ENCODE measurements at regions not wholly inside any gene's neighbourhood (a gene's known extent, or its start where the extent isn't known, plus 50 kb on each side); places are given as distances from the start of the nearest gene placed in this dataset.
"Not testable (repeated sequence)": the region's sequence is repeated elsewhere in the genome, so short reads cannot be mapped to it uniquely, and the experiment has no call there.

- no peak for DNase-seq
Measured at GRCh38 chr3:124322966-124323365, 331.0 kb upstream of the ROPN1 start.

DNA sequence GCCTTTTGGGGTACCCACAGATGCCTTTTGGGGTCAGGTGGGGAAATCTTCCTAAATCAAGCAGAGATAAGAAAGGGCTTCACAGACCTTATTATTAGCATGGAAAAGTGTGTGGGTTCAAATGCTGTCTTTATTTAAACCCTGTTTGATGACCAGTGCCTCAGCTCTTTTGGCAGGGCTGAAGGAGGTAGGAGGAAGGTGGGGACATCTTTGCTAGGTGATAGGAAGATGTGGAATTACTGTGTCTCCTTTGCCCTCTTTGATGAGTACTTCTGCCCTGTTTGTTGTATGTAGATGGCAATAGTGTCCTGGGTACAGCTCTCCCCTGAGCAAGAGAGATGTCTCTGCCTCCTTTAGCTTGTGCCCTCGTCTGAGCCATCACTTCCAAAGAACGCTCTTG lies 333.3 kb upstream of the ROPN1 start:
- DNase-seq: no peak

- no peak for DNase-seq
Measured at GRCh38 chr3:124329723-124330122, 337.8 kb upstream of the ROPN1 start.

- DNase-seq: no peak
Measured at GRCh38 chr3:124333931-124334640, 342.2 kb upstream of the ROPN1 start.

DNA sequence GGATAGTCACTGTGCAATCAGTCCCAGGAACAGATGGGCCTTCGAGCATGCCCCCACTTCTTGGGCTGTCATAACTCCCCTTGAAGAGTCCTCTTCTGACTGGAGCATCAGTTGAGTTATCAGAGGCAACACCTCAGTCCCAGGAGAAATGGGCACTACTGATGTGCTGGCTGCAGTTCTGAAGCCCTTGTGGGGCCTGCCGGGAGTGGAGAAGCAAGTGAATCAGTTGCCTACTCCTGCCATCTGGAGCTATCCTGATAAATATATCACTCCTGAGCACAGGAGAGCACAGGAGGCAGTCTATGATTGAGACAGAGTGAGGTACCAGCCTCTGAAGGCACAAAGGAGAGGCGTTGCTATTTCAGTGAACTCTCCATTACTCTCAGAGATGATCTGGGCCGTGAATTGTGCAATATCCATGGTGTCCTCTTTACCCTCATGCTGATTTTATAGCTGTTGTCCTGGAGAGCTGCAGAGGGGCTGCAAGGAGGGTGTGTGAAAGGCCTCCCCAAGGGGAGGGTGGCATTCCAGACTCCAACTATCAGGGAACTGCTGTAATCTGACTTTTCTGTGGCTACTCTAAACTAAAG lies 344.2 kb upstream of the ROPN1 start:
- DNase-seq: no peak

DNA sequence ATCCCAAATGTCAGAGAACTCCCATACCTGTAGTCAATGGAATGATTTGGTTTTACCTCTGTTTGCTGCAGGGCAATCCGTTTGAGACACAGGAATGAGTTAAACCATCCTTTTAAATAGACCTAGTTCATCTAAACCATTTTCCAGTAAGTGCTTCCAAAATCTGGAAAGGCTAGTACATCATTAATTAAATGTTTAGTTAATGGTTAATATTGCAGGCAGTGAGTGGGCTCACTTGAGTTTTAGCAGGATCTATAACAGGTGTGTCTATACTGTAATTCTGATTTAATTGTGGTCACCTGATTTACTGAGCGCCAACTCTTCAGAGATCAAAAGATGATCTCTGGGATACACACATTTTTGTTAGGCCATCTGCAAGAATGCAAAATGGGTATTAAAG lies 353.9 kb upstream of the ROPN1 start:
- no peak for DNase-seq

GRCh38 chr3:124346487-124346886 lies 354.6 kb upstream of the ROPN1 start:
- no peak for DNase-seq

DNA sequence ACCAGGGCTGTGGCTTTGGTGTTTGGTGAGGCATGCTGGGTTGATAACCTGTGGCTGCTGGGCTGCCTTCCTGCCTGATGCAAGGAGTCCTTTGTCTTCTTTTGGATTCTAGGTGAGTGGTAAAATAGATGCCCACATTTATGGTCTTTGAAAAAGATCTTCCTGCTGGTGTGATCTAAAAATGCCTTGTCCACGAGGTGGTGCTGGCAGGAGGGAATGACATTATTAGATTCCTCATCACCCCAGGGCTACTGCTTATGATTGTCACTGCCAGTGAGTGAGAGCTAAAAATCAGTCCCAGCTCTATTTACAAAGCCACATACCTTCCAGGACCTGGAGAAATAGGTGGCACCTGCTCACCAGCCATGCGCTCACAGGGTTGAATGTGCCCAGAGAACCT lies 355.5 kb upstream of the ROPN1 start:
- DNase-seq: no peak

DNA sequence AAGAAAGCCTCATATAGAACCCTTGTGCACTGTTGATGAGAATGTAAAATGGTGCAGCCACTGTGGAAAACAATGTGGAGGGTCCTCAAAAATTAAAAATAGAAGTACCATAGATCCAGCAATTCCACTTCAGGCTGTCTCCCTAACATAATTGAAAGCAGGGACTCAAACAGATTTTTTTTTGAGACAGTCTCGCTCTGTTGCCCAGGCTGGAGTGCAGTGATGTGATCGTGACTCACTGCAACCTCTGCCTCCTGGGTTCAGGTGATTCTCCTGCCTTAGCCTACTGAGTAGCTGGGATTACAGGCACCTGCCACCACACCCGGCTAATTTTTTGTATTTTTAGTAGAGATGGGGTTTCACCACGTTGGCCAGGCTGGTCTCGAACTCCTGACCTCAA lies 356.6 kb upstream of the ROPN1 start:
- not testable (repeated sequence) for DNase-seq

DNA sequence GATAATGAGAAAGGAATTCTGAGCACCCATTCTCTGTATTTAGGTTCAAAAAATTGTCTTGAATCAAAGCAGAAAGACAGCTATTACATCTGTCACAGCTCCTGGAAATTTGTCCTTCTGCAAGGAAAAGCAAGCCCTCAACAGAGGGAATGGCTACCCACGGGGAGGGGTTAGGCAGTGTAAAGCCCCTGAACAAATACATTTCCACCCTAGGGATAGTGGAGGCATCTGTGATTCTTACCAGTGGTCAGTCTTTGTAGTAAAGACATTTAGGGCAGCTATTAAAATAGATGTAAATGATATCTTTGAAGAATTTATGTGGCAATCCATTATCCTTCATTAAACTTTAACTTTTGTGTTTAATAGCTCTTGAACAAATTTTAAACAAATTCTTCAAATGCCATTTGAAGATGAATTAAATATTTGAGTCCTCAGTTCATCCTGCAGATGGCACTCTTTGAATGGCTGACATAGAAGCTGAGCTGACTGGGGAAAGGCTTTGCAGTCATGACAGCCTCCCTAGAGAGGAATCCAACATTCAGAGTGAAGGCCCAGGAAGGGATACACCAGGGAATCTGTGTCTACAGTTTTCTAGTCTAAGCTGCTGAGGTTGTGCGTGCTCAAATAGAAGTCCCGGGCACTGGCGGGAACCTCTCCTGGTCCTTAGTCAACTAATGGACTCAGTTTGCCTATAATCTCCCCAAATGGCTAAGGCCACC lies 359.7 kb upstream of the ROPN1 start:
- peak; percentile 75 for DNase-seq

DNA sequence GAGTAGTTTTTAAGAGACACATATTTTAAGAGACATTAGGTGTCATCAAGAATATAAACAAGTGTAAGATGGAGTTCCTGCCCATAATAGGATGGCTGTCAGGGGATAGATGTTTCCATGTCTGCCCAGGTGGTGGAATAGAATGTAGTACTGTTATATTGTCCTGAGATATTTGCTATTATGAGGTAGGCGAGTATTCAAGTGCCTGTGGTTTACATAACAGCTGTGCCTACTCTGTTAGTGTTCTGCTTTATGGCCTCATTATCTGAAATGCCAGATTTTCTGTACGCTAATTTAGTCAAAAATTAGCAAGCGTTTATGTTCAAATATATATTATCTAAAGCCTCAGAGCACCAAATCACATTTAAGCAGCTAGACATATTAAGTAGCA lies 360.2 kb upstream of the ROPN1 start:
- DNase-seq: peak; percentile 13

DNA sequence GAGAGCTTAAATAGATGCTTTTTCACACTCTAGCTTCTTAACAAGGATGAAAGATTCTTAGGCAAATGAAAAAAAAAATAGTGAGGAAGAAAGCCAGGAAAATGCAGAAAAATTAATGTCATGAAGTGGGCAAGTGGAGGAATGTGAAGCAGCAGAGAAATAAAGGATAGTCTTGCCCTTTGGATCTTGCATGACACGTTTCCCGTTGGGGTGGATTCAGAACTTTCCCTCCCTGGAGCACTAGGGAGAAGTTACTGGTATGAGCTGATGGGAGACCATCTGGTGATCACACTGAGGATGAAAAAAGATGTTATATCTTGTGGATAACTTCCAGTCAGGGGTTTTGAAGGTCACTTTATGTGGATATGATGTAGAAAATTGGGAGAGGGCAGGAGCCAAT lies 361.8 kb upstream of the ROPN1 start:
- no peak for DNase-seq

GRCh38 chr3:124354150-124354549 lies 362.2 kb upstream of the ROPN1 start:
- no peak for DNase-seq

DNA sequence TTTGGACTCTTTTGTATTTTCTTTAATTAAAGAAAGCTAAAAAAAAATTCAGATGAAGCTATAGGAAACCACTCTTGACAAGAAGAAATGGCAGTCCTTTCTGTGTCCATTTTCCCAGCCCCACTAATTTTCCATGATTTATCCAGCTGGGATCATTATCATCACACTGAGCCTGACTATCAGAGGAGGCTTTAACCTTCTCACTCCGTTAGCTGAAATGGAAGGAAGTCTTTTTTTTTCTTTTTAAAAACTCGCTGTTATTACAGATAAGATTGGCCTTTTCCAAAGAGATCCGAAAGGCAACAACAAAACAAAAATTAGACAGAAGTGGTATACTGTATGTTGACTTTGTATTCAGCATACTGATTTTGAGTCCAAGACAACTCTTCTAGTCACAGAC lies 366.2 kb upstream of the ROPN1 start:
- no peak for DNase-seq

GRCh38 chr3:124360155-124360554 lies 368.2 kb upstream of the ROPN1 start:
- DNase-seq: no peak

- DNase-seq: no peak
Measured at GRCh38 chr3:124360563-124360962, 368.6 kb upstream of the ROPN1 start.

- no peak for DNase-seq
Measured at GRCh38 chr3:124361566-124361965, 368.7 kb upstream of the UMPS start.

DNA sequence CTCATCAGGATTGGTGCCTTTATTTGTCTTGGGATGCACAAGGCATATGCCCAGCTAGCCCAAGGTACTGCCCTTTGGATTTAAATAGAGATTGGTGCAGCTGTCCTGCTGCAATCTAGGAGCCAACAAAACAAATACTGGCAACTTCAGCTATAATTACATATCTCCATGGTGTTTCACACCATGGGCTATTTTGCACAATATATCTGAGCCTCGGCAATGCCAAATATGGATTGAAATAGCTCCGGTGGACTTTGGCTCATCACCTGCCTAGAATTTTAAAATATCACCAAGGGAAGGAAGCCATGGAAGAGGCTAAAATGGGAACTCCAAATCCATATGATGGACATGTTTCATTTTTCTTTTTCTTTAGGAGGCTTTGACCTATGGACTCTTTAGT lies 367.8 kb upstream of the UMPS start:
- no peak for DNase-seq

DNA sequence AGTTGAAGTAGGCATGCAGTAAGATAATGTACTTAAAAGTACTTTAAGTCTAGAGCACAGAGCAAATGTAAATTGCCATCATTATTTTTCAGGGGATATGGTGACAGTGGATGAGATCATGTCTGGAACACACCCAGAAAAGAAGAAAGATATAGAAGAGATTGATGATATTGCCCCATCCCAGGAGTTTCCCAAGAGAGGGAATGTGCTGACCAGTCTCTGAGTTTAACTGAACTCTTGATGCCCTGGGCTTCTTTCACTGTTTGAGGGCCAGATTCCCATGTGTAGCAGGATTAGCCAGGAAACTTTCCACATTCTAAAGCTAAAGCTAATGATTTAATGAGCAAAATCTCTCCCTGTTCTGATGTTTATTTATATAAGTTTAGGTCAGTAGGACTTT lies 366.8 kb upstream of the UMPS start:
- no peak for DNase-seq

DNA sequence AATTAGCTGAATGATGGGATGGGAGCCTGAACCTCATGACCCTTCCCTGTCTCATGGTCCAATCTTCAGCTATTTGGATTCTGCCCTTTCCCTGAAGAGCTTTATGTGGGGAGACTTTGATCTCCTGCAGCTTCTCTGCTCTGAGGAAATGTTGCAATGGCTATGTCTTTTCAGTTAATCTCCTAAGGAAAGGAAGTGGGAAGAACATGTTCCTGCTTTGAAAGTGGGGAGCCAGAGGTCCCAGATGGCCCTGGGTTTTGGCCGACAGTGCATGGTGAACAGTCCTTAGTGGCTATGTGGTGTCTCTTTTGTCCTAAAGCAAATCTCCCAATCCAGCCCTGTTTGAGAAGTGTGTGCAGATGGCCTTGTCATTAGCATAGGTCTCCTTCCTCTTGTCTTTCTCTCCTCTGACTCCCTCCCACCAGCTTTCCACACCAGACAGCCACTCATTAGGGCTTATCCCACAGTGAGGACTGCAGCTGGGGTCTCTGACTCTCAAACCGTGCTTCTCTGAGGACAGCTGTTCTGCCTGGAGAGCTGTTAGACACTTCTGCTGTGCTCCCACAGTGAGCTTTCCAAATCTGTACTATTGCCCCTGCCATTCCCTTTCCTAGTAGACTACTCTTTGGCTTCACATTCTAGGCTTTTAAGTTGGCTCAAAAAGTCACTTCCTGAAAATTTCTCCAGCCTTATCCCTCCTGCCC lies 365.8 kb upstream of the UMPS start:
- DNase-seq: no peak

- not testable (repeated sequence) for DNase-seq
Measured at GRCh38 chr3:124366655-124367054, 363.6 kb upstream of the UMPS start.

- DNase-seq: no peak
Measured at GRCh38 chr3:124372775-124373174, 357.5 kb upstream of the UMPS start.

- no peak for DNase-seq
Measured at GRCh38 chr3:124373524-124373923, 356.7 kb upstream of the UMPS start.

GRCh38 chr3:124374583-124374982 lies 355.7 kb upstream of the UMPS start:
- no peak for DNase-seq
